Prostate gland (tissue), 2 donors: ENCODE measurements at regions not wholly inside any gene's neighbourhood (a gene's known extent, or its start where the extent isn't known, plus 50 kb on each side); places are given as distances from the start of the nearest gene placed in this dataset.

Source experiments
- POLR2A ChIP-seq: fragments of 450-650 bp; IDR thresholded peaks from one replicate; pipeline ENCODE4 v1.6.1; 2016; ENCODE audit warnings: antibody characterized with exemption, mild to moderate bottlenecking
- TF ChIP-seq, protein P1 (sequence below), 4 experiments: fragments of 200-600 bp in 2 of 4; fragments of 450-650 bp in 2 of 4; sonication (generic) in 2 of 4; IDR thresholded peaks; 1 replicate in 3 of 4; 2 replicates in 1 of 4; pipeline ENCODE4 v1.5.1; 2016 to 2019; ENCODE audit warnings: antibody characterized with exemption in 4 of 4, mild to moderate bottlenecking in 2 of 4, moderate library complexity in 2 of 4

GRCh38 chr12:104833756-104834155 lies 124.3 kb downstream of the SLC41A2 start:
- TF ChIP-seq, protein P1, sequence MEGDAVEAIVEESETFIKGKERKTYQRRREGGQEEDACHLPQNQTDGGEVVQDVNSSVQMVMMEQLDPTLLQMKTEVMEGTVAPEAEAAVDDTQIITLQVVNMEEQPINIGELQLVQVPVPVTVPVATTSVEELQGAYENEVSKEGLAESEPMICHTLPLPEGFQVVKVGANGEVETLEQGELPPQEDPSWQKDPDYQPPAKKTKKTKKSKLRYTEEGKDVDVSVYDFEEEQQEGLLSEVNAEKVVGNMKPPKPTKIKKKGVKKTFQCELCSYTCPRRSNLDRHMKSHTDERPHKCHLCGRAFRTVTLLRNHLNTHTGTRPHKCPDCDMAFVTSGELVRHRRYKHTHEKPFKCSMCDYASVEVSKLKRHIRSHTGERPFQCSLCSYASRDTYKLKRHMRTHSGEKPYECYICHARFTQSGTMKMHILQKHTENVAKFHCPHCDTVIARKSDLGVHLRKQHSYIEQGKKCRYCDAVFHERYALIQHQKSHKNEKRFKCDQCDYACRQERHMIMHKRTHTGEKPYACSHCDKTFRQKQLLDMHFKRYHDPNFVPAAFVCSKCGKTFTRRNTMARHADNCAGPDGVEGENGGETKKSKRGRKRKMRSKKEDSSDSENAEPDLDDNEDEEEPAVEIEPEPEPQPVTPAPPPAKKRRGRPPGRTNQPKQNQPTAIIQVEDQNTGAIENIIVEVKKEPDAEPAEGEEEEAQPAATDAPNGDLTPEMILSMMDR (IDR thresholded peaks at IDR 0.05): no peak
- TF ChIP-seq POLR2A: no peak
